NCI-H2196 (cell line): ENCODE measurements at regions not wholly inside any gene's neighbourhood (a gene's known extent, or its start where the extent isn't known, plus 50 kb on each side); places are given as distances from the start of the nearest gene placed in this dataset.
"Not testable (repeated sequence)": the region's sequence is repeated elsewhere in the genome, so short reads cannot be mapped to it uniquely, and the experiment has no call there.

Source experiments
- DNase-seq: peaks from one replicate; lab custom pipeline; 2025; ENCODE audit not compliant: unreplicated experiment; lab: John Stamatoyannopoulos, UW

- DNase-seq = no peak
Measured at GRCh38 chr3:56927855-56928254, 126.1 kb upstream of the ARHGEF3 start.

DNA sequence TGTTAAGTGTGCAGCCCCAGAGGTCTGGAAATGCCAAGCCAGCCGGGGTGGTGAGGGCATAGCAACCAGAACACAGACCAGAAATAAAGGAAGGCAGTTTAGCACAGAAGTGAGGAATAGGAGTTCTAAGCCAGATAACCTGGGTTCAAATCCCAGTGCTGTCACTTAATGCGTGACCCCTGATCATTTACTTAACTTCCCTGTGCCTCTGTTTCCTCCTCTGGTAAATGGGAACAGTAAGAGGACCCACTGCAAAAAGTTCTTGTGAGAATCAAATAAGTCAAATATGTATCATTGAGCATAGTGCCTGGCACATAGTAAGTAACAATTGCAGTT, 125.2 kb upstream of the ARHGEF3 start:
- DNase-seq = no peak

GRCh38 chr3:56926243-56926946, 124.6 kb upstream of the ARHGEF3 start:
- no peak for DNase-seq

GRCh38 chr3:56924700-56925099, 123.0 kb upstream of the ARHGEF3 start:
- not testable (repeated sequence) for DNase-seq

GRCh38 chr3:56923526-56924224, 121.9 kb upstream of the ARHGEF3 start:
- DNase-seq = no peak

GRCh38 chr3:56921573-56922453, 120.1 kb upstream of the ARHGEF3 start:
- DNase-seq = no peak

GRCh38 chr3:56919797-56920195, 118.0 kb upstream of the ARHGEF3 start:
- DNase-seq = no peak

GRCh38 chr3:56919137-56919796, 117.5 kb upstream of the ARHGEF3 start:
- no peak for DNase-seq

DNA sequence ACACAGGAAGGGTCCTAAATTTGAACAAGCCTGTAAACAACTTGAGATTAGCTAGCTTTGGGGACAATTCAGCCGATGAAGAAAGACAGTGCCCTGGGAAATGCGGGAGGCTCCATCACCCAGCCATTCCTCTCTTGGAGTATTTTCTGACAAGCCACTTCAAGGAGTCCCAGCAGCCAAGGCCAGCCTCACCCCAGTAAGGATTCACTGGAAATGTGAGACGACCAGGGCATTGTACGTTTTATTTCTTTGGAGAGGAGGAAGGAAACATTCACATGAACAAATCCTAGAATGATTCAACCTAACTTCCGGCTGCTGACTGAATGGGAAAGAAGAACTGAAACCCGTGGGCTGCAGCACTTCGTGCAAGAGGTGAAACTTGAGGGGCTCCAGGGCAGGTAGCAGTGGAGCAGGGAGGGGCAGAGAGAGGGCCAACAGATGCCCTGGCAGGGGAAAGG, 116.4 kb upstream of the ARHGEF3 start:
- DNase-seq = no peak

GRCh38 chr3:56917361-56918110, 115.8 kb upstream of the ARHGEF3 start:
- peak; percentile 23 for DNase-seq

GRCh38 chr3:56916716-56917360, 115.1 kb upstream of the ARHGEF3 start:
- DNase-seq = no peak

GRCh38 chr3:56915966-56916586, 114.3 kb upstream of the ARHGEF3 start:
- no peak for DNase-seq

DNA sequence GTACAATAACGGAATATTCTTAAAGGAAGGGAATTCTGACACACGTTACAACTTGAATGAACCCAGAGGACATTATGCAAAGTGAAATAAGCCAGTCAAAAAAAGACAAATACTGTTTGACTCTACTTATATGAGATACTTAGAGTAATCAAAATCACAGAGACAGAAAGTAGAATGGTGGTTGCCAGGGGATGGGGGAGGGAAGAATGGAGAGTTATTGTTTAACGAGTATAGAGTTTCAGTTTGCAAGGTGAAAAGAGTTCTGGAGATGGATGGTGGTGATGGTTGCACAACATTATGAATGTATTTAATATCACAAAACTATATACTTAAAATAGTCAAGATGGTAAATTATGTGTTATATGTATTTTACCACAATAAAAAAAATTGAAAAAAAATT, 112.9 kb upstream of the ARHGEF3 start:
- DNase-seq = no peak

DNA sequence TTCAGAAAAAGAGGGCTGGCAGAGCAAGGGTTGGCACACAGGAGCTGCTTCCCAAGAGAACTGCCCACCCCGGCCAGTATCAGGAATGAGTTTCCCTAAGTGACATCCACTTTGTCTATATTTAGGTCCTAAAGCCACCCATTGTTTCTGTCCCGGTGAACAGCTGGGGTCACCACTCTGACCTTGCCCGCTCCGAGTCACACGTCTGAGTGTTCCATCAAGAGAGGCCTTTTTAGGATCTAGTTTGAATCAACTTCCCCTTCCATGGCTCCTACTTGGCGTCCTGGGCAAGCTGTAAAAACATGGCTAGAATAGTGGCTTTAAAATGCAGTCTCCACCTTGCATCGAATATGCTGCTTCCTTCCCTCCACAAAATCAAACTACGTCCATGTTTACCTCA, 109.6 kb upstream of the ARHGEF3 start:
- no peak for DNase-seq

- DNase-seq = no peak
Measured at GRCh38 chr3:56909349-56909748, 107.6 kb upstream of the ARHGEF3 start.

- DNase-seq = no peak
Measured at GRCh38 chr3:56908004-56908403, 106.3 kb upstream of the ARHGEF3 start.

GRCh38 chr3:56904552-56905215, 102.9 kb upstream of the ARHGEF3 start:
- DNase-seq = no peak

- no peak for DNase-seq
Measured at GRCh38 chr3:56903231-56903782, 101.6 kb upstream of the ARHGEF3 start.
